Tibial nerve (tissue), 3 donors: ENCODE measurements at regions not wholly inside any gene's neighbourhood (a gene's known extent, or its start where the extent isn't known, plus 50 kb on each side); places are given as distances from the start of the nearest gene placed in this dataset.

Experiments
- CTCF ChIP-seq, 5 experiments: fragments of 200-600 bp in 3 of 5; fragments of 450-650 bp in 2 of 5; sonication (generic) in 3 of 5; IDR thresholded peaks; one replicate each; pipeline ENCODE4 v1.5.1; 2016 to 2019; ENCODE audit warnings: antibody characterized with exemption in 5 of 5, mild to moderate bottlenecking in 3 of 5, moderate library complexity in 2 of 5
- POLR2A ChIP-seq, 2 donors: fragments of 450-650 bp; IDR thresholded peaks; one replicate each; pipeline ENCODE4 v1.6.1; 2017; ENCODE audit warnings: antibody characterized with exemption in 2 of 2, mild to moderate bottlenecking in 2 of 2, moderate library complexity in 2 of 2

- no peak for TF ChIP-seq POLR2A (IDR thresholded peaks at IDR 0.05)
- no peak for TF ChIP-seq CTCF (IDR thresholded peaks at IDR 0.05)
These were observed 220.3 kb upstream of the SFRP2 start for GRCh38 chr4:154009191-154009590.
